Activated naive CD8-positive, alpha-beta T cell treated with anti-CD3 and anti-CD28 coated beads, Interleukin-2, amount 10 ng/mL, durations not matched to agents 7 days and 5 days (primary cell): ENCODE measurements at regions not wholly inside any gene's neighbourhood (a gene's known extent, or its start where the extent isn't known, plus 50 kb on each side); places are given as distances from the start of the nearest gene placed in this dataset.
"Not testable (repeated sequence)": the region's sequence is repeated elsewhere in the genome, so short reads cannot be mapped to it uniquely, and the experiment has no call there.

Experiments
- ATAC-seq: fragments of 150-1000 bp; cut with Tn5 transposase; one replicate; pipeline ENCODE4 v1.10.0; 2021; ENCODE audit warnings: low read depth, moderate library complexity
- POLR2A ChIA-PET: fragments of 350-600 bp; sonication (Branson Sonifier 250); formaldehyde crosslinking; loops from one replicate; lab custom pipeline; 2021; ENCODE audit warnings: antibody characterized with exemption; lab: Charles Lee
- DNase-seq: peaks from one replicate; pipeline ENCODE4 v3.0.0; 2021
- H3K27ac Mint-ChIP-seq: one replicate; pipeline ENCODE4 v1.8.0; 2022; ENCODE audit warnings: mild to moderate bottlenecking, mixed read lengths
- H3K27me3 Mint-ChIP-seq: one replicate; pipeline ENCODE4 v1.8.0; 2022; ENCODE audit warnings: mild to moderate bottlenecking, moderate library complexity, mixed read lengths
- H3K36me3 Mint-ChIP-seq: one replicate; pipeline ENCODE4 v1.8.0; 2021; ENCODE audit warnings: mild to moderate bottlenecking, mixed read lengths
- H3K4me1 Mint-ChIP-seq: one replicate; pipeline ENCODE4 v1.8.0; 2021; ENCODE audit warnings: mixed read lengths
- H3K4me3 Mint-ChIP-seq: one replicate; pipeline ENCODE4 v1.8.0; 2022; ENCODE audit warnings: mild to moderate bottlenecking, moderate library complexity, mixed read lengths
- H3K9me3 Mint-ChIP-seq: one replicate; pipeline ENCODE4 v1.8.0; 2021; ENCODE audit warnings: mixed read lengths

DNA sequence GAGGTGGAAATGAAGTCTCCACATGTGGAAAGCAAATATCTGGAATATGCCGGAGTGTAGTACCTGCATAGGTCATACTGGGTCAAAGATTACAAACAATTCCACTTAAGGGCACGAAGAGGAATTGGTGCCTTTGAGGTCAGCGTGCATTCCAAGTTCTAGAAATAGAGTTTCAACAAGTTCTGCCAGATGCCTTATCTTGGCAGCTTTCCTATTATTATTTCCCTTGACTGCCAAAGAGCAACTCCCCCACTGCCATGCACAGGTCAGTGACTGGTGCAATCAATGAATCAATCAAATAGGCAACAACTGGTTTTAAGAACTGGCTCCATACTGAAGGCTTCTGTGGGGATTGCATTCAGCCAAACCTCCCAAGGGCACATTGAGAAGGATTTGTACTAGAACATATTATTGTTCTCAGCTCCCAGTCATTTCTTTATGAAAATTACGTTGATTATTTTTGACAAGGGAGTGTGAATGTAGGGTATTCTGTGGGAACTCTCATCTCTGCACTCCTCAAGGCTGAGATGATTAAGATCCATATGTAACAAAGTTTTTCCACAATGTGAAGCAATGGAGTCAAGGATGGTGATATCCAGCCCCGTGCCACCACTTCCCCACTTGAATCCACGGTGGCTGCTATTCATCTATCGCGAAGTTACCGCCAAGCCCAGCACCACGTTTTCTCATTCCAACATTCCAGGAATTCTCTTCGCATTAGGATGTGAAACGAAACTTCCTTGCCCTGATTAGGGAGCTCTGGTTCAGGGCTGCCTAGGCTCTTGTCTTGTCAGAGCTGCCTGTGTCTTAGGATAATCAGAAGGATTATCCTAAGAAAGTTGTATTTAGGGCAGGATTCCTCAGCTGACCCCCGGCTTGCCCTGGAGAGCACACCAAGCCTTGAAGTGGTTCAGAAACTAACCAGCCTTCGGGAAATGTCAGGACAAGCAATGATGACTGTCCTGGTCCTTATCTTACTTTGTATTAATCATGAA, 115.1 kb upstream of the PCED1B start:
- Mint-ChIP-seq H3K36me3 (no peaks in the 10 kb centered on the region), H3K27me3 (peaks cover 9% of the 10 kb centered on the region), H3K4me3 (no peak overlapping the region), H3K4me1 (no peaks in the 10 kb centered on the region), H3K9me3 (no peaks in the 10 kb centered on the region), H3K27ac (no peak overlapping the region)
- POLR2A ChIA-PET: no interaction called here
- ATAC-seq (no peak), DNase-seq (no peak)

DNA sequence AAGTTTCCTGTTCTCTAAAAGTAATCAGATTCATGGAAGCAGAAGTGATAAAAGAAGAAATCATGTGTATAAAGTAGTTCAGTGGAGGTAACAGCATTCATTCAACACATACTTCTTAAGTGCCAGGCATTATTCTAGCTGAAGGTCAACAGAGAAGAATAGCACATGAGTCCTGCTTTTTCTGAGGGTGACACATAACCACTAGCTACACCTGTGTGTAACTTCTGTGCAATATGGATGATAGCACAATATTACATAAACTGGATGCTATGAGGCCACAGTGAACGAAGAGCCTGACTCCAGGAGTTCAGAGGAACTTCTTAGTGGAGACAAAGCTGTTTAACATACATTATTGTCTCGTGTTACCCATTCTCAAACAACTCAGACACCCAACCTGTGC, 114.3 kb upstream of the PCED1B start:
- no peak overlapping the region for H3K4me3 Mint-ChIP-seq
- ATAC-seq: no peak
- no peak for DNase-seq
- H3K27me3 Mint-ChIP-seq: peaks cover 4% of the 10 kb centered on the region
- POLR2A ChIA-PET: no interaction called here
- no peaks in the 10 kb centered on the region for H3K36me3 Mint-ChIP-seq
- H3K4me1 Mint-ChIP-seq: no peaks in the 10 kb centered on the region
- no peak overlapping the region for H3K27ac Mint-ChIP-seq
- no peaks in the 10 kb centered on the region for H3K9me3 Mint-ChIP-seq

DNA sequence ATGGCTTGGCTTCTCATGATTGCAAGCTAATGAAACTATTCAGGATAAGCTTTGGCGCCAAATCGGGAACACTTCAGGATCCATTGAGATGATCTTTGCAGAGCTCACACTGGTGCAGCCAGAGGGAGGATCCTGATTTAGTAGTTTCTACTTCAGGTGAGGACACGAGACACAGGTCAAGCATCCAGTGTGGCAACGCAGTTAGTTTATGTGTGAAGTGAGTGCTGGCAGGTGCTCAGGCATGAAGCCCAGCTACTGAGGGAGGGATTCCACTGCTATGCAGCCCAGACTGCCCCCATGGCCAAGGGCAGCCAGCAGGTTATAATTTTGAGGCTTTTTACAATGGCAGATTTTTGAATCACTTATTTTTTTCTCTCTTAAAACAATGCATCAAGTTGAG, 113.5 kb upstream of the PCED1B start:
- Mint-ChIP-seq H3K36me3 (no peaks in the 10 kb centered on the region), H3K27ac (no peak overlapping the region), H3K4me1 (no peaks in the 10 kb centered on the region), H3K4me3 (no peak overlapping the region), H3K27me3 (no peaks in the 10 kb centered on the region), H3K9me3 (no peaks in the 10 kb centered on the region)
- DNase-seq: no peak
- POLR2A ChIA-PET: no interaction called here
- no peak for ATAC-seq

DNA sequence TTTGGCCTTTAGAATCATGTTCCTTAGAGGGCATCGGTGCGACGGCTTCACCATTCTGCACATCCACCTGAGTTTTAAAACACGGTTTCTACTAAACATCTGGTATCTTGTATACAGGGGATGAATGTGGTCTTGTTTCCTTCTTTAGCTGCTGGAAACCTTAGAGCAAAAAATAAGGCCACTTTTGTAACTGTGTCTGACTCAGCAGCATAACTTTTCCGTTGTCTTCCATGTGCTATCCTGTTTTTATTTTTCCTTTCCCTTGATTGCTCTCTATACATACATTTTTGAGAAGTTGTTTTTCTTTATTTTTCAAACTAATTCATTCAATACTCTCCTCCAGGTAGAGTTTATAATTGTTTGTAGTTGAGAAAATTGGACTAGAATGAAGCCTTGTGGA, 108.8 kb upstream of the PCED1B start:
- Mint-ChIP-seq H3K36me3 (peaks cover 4% of the 10 kb centered on the region), H3K9me3 (peaks cover 4% of the 10 kb centered on the region), H3K27ac (no peak overlapping the region), H3K27me3 (peaks cover 10% of the 10 kb centered on the region), H3K4me1 (no peaks in the 10 kb centered on the region), H3K4me3 (no peak overlapping the region)
- POLR2A ChIA-PET: no interaction called here
- ATAC-seq (no peak), DNase-seq (no peak)

DNA sequence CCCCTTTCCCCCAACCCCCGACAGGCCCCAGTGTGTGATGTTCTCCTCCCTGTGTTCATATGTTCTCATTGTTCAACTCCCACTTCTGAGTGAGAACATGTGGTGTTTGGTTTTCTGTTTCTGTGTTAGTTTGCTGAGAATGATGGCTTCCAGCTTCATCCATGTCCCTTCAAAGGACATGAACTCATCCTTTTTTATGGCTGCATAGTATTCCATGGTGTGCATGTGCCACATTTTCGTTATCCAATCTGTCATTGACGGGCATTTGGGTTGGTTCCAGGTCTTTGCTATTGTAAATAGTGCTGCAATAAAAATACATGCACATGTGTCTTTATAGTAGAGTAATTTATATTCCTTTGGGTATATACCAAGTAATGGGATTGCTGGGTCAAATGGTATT, 105.5 kb upstream of the PCED1B start:
- POLR2A ChIA-PET, H3K4me1 Mint-ChIP-seq, H3K4me3 Mint-ChIP-seq, H3K27ac Mint-ChIP-seq, H3K9me3 Mint-ChIP-seq, DNase-seq, H3K36me3 Mint-ChIP-seq, ATAC-seq: not testable (repeated sequence)
- peaks cover 15% of the 10 kb centered on the region for H3K27me3 Mint-ChIP-seq

DNA sequence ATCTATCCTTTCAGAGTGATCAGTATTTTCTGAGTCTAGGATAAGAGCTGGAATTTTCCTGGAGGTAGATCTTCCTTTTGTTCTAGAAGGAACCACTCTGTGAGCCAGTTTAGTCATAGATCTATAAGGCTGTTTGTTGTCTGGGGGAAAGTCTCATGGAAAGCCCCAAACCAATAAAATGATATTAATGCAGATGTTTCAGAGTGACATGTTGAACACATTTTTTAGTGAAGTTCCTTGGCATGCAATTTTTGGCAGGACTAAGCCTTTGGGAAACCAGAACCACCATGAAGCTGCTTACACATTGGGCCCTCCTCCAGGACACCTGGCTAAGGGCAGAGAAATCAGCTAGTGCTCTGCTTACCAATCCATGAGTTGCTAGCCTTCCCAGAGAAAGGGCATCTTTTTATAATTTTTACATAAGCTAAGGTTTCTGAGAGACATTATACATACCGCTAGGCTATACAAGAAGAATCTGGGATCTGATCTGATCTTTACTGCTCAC, 101.5 kb upstream of the PCED1B start:
- Mint-ChIP-seq H3K27me3 (peaks cover 18% of the 10 kb centered on the region), H3K27ac (no peak overlapping the region), H3K36me3 (peaks cover 3% of the 10 kb centered on the region), H3K4me1 (no peaks in the 10 kb centered on the region), H3K4me3 (no peak overlapping the region), H3K9me3 (peaks cover 3% of the 10 kb centered on the region)
- ATAC-seq: no peak
- POLR2A ChIA-PET: no interaction called here
- no peak for DNase-seq

DNA sequence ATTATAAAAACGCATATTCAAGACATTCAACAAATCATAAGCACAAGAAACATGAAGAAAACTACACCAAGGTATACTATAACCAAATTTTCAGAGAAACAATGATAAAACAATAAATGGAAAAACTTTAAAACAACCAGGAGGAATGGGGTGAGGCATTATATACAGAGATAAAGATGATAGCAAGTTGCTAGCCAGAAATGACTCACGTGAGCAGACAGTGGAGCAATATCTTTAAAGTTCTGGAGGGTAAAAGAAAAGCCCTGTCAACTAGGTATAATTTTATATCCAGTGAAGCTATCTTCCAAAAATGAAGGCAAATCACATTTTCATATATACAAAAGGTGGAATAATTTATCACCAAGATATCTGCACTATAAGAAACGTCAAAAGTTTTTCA, 97.8 kb upstream of the PCED1B start:
- peaks cover 8% of the 10 kb centered on the region for H3K4me1 Mint-ChIP-seq
- no peak for ATAC-seq
- H3K27me3 Mint-ChIP-seq: peaks cover 12% of the 10 kb centered on the region
- no peak overlapping the region for H3K4me3 Mint-ChIP-seq
- H3K9me3 Mint-ChIP-seq: no peaks in the 10 kb centered on the region
- POLR2A ChIA-PET: no interaction called here
- no peak overlapping the region for H3K27ac Mint-ChIP-seq
- H3K36me3 Mint-ChIP-seq: no peaks in the 10 kb centered on the region
- no peak for DNase-seq

DNA sequence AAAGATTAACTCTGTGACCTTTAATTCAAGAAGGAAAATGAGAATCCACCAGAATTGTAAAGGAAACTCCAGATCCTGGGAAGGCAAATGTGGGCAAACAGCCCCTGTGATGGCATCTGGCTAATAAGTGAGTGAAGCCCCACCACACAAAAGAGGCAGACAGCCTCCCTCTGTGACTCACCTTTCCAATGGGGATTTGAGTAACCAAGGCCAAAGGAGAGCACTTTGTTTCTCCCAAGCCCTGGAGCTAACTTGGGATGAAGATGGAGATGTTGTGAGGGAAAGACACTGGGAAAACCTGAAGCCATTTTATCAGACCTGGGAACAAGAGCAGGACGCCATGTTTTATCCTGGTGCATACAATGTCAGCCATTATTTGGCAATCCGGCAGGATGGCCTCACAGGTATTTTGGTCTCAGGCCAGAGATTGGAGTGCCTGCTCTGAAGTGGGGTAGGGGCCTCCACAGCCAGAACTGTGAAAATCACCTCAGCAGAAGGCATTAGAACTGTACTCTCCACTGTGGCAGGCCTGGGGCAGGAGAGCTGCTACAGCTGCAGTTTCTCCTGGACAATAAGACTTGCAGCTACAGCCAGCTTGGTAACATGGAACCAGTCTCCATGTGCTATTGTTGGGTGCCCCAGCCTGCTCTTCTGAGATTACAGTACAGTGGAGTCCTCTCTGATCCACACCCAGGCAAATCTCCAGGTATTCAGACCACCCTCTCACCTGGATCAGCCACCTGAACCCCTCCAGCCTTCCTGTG, 96.6 kb upstream of the PCED1B start:
- Mint-ChIP-seq H3K4me1 (peaks cover 8% of the 10 kb centered on the region), H3K4me3 (no peak overlapping the region), H3K27ac (no peak overlapping the region), H3K36me3 (no peaks in the 10 kb centered on the region), H3K27me3 (peaks cover 20% of the 10 kb centered on the region), H3K9me3 (peaks cover 2% of the 10 kb centered on the region)
- DNase-seq (no peak), ATAC-seq (no peak)
- POLR2A ChIA-PET: interaction anchor here (0.5 kb wide), 1 partner anchor 1016 kb away, joined by 3 read pairs; no protein-coding TSS in a partner anchor

DNA sequence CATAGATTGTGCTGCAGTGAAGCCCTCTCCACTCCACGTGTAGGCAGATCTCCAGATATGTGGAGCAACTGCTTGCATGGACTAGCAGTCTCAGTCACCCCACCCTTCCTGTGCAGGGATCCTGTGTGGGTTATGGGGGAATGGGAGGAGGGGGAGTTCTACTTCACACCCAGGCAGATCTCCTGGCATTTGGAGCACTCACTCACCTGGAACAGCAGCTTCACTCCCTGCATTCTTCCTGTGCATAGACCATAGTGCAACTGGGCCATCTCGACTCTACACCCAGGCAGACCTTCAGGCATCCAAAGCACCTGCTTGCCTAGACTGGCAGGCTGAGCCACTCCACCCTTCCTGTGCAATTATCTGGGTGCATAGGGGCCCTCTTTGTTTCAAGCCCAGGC, 96.0 kb upstream of the PCED1B start:
- Mint-ChIP-seq H3K9me3 (peaks cover 5% of the 10 kb centered on the region), H3K4me3 (no peak overlapping the region), H3K27ac (no peak overlapping the region), H3K4me1 (peaks cover 8% of the 10 kb centered on the region), H3K27me3 (peaks cover 20% of the 10 kb centered on the region), H3K36me3 (no peaks in the 10 kb centered on the region)
- POLR2A ChIA-PET: interaction anchor here (0.6 kb wide), 1 partner anchor 297 kb away, joined by 3 read pairs; no protein-coding TSS in a partner anchor
- no peak for ATAC-seq
- no peak for DNase-seq

DNA sequence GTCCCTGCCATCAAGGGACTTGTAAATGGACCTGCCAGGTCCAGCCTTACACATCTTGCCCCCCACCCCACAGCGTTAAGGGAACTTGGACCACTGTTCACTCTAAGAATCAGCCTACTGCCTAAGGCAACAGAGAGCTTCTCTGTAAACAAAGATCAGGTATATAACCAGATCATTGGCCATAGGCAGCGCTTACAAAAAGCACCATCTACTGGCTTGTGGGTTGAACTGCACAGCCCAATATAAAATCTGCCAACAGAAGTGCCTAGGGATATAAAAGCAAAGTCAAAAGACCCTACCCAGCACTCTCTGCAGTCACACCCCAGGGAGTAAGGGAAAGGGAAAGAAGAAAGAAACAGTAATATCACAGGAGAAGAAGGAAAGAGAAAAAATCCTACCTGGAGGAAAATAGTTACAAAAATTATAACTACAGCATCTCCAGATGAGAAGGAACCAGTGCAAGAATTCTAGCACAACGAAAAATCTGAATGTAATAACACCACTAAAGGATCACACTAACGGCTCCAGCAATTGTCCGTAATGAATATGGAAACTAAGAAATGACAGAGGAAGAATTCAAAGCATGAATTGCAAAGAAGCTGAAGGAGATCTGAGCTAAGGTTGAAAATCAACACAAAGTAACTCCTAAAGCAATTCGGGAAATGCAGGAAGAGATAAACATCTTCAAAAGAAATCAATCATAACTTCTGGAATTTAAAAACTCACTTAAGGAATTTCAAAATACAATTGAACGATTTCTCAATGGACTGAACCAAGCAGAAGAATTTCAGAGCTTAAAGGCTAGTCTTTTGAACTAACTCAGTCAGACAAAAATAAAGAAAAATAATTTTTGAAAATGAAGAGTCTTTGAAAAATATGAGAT, 95.2 kb upstream of the PCED1B start:
- H3K36me3 Mint-ChIP-seq: no peaks in the 10 kb centered on the region
- DNase-seq (peak; percentile 27), ATAC-seq (peak; percentile 56)
- H3K9me3 Mint-ChIP-seq: peaks cover 5% of the 10 kb centered on the region
- POLR2A ChIA-PET: interaction anchor here (0.6 to 0.7 kb wide), 2 partner anchors 298 to 993 kb away, joined by 3 read pairs; no protein-coding TSS in a partner anchor
- no peak overlapping the region for H3K27ac Mint-ChIP-seq
- peaks cover 8% of the 10 kb centered on the region for H3K4me1 Mint-ChIP-seq
- H3K4me3 Mint-ChIP-seq: no peak overlapping the region
- peaks cover 20% of the 10 kb centered on the region for H3K27me3 Mint-ChIP-seq

DNA sequence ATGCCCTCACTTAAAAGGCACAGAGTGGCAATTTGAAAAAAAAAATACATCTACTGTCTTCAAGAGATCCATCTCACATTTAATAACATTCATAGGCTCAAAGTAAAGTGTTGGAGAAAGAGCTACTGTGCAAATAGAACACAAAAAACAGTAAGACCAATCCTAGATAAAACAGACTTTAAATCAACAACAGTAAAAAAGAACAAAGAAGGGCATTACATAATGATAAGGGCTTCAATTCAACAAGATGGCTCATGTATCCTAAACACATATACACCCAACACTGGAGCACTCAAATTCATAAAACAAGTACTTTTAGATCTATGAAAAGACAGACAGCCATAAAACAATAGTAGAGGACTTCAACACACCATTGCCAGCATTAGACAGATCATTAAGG, 93.6 kb upstream of the PCED1B start:
- peaks cover 8% of the 10 kb centered on the region for H3K4me1 Mint-ChIP-seq
- POLR2A ChIA-PET: no interaction called here
- H3K27me3 Mint-ChIP-seq: peaks cover 17% of the 10 kb centered on the region
- no peak for ATAC-seq
- no peak overlapping the region for H3K27ac Mint-ChIP-seq
- no peak overlapping the region for H3K4me3 Mint-ChIP-seq
- peaks cover 5% of the 10 kb centered on the region for H3K9me3 Mint-ChIP-seq
- no peaks in the 10 kb centered on the region for H3K36me3 Mint-ChIP-seq
- no peak for DNase-seq

DNA sequence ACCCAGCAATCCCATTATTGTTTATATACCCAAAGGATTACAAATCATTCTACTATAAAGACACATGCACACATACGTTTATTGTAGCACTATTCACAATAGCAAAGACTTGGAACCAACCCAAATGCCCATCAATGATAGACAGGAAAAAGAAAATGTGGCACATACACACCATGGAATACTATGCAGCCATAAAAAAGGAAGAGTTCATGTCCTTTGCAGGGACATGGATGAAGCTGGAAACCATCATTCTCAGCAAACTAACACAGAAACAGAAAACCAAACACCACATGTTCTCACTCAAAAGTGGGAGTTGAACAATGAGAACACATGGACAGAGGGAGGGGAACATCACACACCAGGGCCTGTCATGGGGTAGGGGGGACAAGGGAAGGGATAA, 91.3 kb upstream of the PCED1B start:
- peaks cover 15% of the 10 kb centered on the region for H3K27me3 Mint-ChIP-seq
- POLR2A ChIA-PET, H3K27ac Mint-ChIP-seq, DNase-seq, H3K36me3 Mint-ChIP-seq, H3K4me1 Mint-ChIP-seq, ATAC-seq, H3K9me3 Mint-ChIP-seq, H3K4me3 Mint-ChIP-seq: not testable (repeated sequence)

DNA sequence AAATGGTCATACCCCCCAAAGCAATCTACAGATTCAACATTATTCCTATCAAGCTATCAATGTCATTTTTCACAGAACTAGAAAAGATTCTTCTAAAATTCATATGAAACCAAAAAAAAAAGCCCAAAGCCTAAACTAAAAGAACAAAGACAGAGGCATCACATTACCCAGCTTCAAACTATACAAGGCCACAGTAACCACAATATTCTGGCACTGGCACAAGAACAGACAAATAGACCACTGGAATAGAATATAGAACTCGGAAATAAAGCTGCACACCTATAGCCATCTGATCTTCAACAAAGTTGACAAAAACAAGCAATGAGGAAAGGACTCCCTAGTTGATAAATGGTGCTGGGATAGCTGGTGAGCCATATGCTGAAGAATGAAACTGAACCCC, 89.2 kb upstream of the PCED1B start:
- H3K27ac Mint-ChIP-seq: no peak overlapping the region
- H3K27me3 Mint-ChIP-seq: peaks cover 15% of the 10 kb centered on the region
- no peaks in the 10 kb centered on the region for H3K36me3 Mint-ChIP-seq
- H3K9me3 Mint-ChIP-seq: peaks cover 6% of the 10 kb centered on the region
- DNase-seq: no peak
- no peaks in the 10 kb centered on the region for H3K4me1 Mint-ChIP-seq
- no peak for ATAC-seq
- no peak overlapping the region for H3K4me3 Mint-ChIP-seq
- POLR2A ChIA-PET: no interaction called here
